ES-I3 (cell line): ENCODE measurements at regions not wholly inside any gene's neighbourhood (a gene's known extent, or its start where the extent isn't known, plus 50 kb on each side); places are given as distances from the start of the nearest gene placed in this dataset.

Experiments
- H3K36me3 ChIP-seq: 2 replicates; pipeline ENCODE4 v1.6.1; 2013; ENCODE audit warnings: mild to moderate bottlenecking, low read length, control low read depth, moderate library complexity; ENCODE audit not compliant: insufficient read depth
- H3K4me1 ChIP-seq: 2 replicates; pipeline ENCODE4 v1.6.1; 2013; ENCODE audit warnings: mild to moderate bottlenecking, control low read depth, low read length; ENCODE audit not compliant: insufficient read depth
- H3K9ac ChIP-seq: 2 replicates; pipeline ENCODE4 v1.6.1; 2013; ENCODE audit warnings: low read depth, mild to moderate bottlenecking, low read length, moderate library complexity
- H3K9me3 ChIP-seq: 2 replicates; pipeline ENCODE4 v1.6.1; 2013; ENCODE audit warnings: mild to moderate bottlenecking, low read length, moderate library complexity; ENCODE audit not compliant: control insufficient read depth, insufficient read depth

DNA sequence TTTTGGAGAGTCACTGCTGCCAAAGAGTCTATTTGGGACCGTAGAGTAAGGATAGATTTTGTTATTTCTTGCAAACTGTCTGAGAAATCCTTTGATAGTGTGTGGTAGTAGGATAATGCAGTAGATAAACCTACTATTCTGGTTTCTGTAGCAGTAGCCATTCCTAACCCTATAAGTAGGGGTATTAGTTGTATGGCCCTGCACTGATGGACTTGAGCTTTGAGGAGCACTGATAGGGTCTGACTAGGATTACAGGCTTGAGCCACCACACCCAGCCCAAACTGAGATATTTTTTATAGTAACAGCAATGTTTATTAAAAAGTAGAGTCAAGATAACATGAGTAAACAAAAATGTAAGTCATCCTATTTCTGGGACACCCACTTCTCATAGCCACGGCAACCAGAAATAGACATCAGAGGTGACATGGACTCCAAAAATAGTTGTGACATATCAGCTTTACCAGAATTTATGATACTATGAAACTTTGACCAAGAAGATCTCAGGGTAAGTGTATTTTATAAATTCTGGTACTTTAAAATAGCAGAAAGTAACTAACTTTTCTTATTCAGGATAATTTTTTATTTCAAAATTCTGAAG, 479.1 kb downstream of the SUCLA2 start:
- no peak overlapping the region for H3K9ac ChIP-seq
- no peaks in the 10 kb centered on the region for H3K9me3 ChIP-seq
- H3K36me3 ChIP-seq = no peaks in the 10 kb centered on the region
- no peaks in the 10 kb centered on the region for H3K4me1 ChIP-seq

DNA sequence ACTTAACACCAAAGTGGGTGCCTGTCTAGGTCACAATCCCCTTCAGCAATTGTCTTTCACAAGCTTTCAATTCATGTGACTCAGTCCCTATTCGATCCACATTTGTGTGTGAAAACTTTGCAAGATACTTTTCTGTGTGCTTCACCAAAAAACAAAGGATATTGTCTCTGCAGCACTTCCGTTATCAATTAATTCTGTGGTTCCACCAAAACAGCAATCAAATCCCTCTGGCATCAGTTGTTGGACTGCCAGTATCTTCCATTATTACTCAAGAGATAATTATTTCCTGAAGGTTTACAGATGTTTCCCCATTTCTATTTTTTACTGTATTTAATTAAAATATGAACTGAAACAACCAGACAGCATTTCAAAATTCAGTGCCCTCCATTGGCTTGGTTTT, 481.4 kb downstream of the SUCLA2 start:
- no peaks in the 10 kb centered on the region for H3K9me3 ChIP-seq
- H3K9ac ChIP-seq = no peak overlapping the region
- no peaks in the 10 kb centered on the region for H3K4me1 ChIP-seq
- no peaks in the 10 kb centered on the region for H3K36me3 ChIP-seq

DNA sequence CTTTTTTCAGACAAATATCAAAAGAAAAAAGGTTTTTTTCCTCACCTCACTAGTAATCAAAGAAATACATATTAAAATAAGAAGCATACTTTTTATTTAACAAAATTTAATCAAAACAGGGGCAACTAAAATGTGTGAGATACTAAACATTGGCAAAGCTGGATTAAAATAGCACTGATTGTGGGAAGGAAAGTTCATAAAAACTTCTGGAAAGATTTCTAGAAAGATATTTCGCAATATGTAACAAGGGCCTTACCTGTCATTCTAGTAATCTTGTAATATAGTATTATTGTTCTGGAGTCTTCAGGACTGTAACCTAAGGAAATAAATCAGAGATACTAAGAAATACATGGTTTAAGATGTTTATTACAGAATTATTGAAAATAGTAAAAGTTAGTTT, 482.5 kb downstream of the SUCLA2 start:
- Histone ChIP-seq H3K9me3 (no peaks in the 10 kb centered on the region), H3K36me3 (no peaks in the 10 kb centered on the region)

DNA sequence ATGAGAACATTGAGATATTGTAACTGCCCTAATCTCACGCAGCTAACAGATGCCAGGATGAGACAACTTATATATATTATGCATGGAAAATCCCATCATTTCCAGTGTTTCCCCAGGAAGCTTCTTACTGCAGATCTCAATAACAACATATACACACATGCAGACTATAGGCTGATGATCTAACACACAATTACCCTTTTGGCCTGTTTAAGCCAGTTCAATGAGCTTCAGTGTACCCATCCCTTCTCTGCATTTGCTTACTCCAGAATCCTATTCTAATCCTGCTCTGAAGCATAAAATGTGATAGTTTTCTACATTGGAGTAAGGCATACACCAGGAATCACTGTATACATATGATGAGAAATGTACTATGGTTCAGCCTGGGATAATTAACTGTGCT, 489.4 kb downstream of the SUCLA2 start:
- no peaks in the 10 kb centered on the region for H3K36me3 ChIP-seq
- H3K9ac ChIP-seq = no peak overlapping the region
- no peaks in the 10 kb centered on the region for H3K4me1 ChIP-seq
- H3K9me3 ChIP-seq = no peaks in the 10 kb centered on the region

More for the DNA sequence above, 482.5 kb downstream of the SUCLA2 start:
- no peak overlapping the region for H3K9ac ChIP-seq
- no peaks in the 10 kb centered on the region for H3K4me1 ChIP-seq

DNA sequence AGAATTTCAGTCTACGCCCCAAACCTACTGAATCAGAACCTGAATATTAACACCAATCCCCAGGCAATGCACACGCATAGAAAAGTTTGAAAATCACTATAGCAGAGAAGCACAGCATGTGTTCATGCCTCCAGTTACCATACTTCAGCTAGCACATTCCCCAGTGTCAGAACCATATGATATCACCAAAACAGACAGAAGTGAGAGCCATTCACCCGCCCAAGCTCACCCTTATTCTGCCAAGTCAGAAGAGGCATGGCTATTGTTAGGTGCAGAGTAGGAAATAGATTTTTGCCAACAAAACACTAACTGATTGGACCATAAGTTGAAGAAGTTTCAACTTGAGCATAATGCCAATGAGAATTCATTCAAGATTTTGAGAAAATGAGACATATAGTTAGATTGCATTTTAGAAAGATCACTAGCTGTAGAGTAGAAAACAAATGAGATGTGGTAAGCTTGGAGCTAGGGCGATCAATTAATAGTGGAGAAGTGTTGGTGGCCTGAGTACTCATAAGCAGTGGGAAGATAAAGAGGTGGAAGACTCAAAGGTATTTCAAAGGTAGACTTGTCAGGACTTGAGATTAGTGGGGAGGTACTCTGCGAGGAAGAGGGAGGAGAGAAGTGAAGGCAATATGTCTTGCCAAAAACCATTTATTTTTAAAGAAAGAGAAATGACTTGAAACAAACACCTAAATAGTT, 492.4 kb downstream of the SUCLA2 start:
- Histone ChIP-seq H3K9ac (no peak overlapping the region), H3K36me3 (no peaks in the 10 kb centered on the region), H3K9me3 (no peaks in the 10 kb centered on the region), H3K4me1 (no peaks in the 10 kb centered on the region)

DNA sequence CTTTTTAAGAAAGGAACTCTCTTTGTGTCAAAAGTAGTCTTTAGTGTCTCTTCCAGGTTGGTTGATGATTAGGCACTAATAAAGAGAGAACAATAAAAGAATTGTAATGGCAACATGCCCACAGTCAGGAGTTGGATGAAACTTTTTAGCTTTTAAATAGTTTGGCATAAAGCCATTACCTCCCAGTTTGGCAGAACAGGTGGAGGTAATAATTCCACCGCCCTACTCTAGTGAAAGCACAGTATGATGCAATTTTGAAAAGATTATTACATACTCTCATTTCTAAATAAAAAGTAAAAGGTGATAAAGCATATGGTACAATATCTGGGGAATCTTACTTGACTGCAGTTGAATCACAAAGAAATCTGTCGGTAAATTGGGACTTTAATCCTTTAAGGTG, 497.6 kb downstream of the SUCLA2 start:
- Histone ChIP-seq H3K4me1 (no peaks in the 10 kb centered on the region), H3K9me3 (no peaks in the 10 kb centered on the region), H3K9ac (no peak overlapping the region), H3K36me3 (no peaks in the 10 kb centered on the region)

DNA sequence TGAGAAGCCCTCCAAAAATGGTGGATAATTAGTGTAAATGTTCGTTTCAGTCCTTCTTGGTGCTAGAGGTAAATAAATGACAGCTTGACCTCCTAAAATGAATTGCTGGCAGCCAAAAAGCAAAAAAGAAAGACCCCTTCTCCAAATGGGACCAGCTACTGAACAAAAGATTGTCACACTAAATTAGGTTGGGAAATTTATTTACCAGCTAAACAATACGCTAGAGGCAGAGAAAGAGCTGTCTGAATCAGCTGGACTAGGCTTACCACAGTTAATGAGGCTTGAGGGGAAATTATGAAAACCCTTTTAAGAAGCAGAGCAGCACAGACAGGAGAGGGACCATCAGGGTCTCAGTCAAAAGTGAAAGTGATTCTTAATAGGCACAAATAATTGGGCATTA, 498.9 kb downstream of the SUCLA2 start:
- Histone ChIP-seq H3K4me1 (no peaks in the 10 kb centered on the region), H3K9me3 (no peaks in the 10 kb centered on the region), H3K9ac (no peak overlapping the region), H3K36me3 (no peaks in the 10 kb centered on the region)

DNA sequence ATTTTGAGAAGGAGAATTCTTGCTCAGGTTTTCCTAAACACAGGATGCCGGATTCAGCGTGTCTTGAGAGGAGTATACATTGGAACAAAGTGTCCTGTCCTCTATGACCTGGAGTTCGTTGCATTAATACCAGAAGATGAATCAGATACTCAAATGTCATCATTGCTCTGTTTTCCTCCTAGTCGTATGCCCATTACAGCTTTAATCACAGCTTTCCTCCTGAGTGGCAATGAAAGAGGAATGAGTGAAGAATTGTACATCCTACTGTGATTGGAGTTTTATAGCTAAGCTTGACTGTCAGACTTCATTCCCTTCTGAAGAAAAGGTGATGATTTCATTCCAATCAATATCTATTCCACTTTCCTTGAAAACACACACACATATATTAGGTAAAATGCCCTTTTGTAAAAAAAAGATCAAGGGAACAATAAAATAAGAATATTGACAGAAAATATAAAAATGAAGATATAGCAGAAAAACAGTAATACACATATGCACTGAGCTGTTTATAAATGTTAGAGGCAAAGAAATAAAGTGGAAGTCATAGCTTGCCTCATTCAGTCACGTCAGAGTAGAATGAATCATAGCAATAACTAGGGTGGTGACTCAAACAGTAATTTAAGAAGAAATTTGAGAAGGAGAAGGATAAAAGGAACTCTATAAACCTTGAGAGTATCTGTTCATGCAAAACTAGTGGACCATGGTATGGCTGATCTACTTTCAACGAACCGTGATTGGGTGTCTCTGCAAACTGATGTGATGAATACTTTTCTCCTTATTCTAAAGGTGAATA, 501.5 kb downstream of the SUCLA2 start:
- Histone ChIP-seq H3K36me3 (no peaks in the 10 kb centered on the region), H3K9ac (no peak overlapping the region)

DNA sequence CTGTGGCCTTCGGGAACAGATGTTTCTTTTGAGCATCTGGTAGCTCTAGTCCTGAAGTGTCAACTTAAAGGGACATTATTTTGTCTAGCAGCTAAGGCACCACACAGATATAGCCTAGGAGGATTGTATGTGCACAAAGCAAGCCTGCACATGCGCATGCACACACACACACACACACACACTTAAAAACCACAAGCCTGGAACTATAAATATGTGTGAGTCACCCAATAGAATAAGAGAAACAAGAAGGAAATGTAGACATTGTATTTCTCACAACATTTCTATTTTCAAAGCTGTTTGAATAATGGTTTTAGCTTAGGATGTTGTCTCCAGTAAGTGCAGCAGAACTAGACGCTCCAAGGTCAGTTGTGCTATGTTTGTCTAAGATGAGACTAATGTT, 516.5 kb downstream of the SUCLA2 start:
- no peaks in the 10 kb centered on the region for H3K36me3 ChIP-seq
- no peaks in the 10 kb centered on the region for H3K4me1 ChIP-seq
- H3K9me3 ChIP-seq = no peaks in the 10 kb centered on the region
- H3K9ac ChIP-seq = no peak overlapping the region

More for the DNA sequence above, 501.5 kb downstream of the SUCLA2 start:
- Histone ChIP-seq H3K4me1 (no peaks in the 10 kb centered on the region), H3K9me3 (no peaks in the 10 kb centered on the region)

DNA sequence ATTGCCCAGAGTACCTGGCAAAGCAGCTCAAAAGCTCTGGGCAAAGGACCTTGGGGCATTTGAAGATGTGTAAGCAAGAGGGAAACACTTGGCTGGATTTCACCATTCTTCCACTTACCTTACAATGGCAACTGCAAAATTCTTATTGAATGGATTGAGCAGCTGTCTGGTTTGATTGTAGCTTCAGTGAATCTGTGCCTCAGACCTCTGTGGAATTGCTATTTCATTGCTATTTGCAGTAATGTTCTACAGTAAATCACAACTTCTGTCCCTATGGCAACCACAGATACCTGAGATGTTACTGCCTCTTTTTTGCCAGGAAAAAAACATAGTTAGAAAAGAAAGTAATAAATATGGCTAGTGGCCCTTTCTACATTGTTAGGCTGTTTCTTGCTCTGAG, 519.5 kb downstream of the SUCLA2 start:
- H3K9ac ChIP-seq = no peak overlapping the region
- H3K36me3 ChIP-seq = no peaks in the 10 kb centered on the region
- H3K9me3 ChIP-seq = no peaks in the 10 kb centered on the region
- H3K4me1 ChIP-seq = no peaks in the 10 kb centered on the region

DNA sequence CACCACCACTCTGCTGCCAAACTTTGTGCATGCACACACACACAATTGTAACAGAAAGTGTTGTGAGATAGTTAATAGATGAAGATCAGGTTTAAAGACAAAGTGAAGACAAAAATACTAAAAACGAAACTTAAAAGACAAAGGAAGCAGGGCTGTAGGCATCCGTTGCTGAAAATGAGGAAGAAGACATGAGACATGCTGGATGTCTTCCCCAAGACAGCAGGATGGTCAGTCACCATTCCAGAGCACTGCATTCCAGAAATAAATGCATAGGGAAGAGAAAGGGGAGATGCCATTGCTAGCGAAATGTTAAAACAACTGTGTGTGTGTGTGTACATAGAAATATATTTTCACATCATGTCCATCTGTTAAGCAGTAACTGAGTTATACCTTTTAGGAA, 520.1 kb downstream of the SUCLA2 start:
- Histone ChIP-seq H3K36me3 (no peaks in the 10 kb centered on the region), H3K4me1 (no peaks in the 10 kb centered on the region), H3K9ac (no peak overlapping the region), H3K9me3 (no peaks in the 10 kb centered on the region)

DNA sequence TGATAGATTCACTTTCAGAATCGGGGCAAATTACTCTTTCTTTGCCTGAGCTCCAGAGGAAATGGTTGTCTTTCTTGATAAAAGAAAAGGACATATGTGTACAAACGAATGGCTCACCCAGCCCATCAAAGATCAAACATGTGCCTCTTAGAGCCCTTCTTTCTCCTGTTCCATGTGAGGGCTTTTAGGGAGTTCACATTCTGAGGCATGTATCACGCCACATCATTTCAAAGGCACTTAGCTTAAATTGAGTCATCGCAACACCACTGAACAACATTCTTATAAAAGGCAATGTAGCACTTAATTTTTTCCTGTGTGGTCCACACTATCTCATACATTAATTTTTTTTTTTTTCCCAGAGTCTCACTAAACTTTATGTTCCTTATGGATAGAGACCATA, 521.0 kb downstream of the SUCLA2 start:
- Histone ChIP-seq H3K9ac (no peak overlapping the region), H3K36me3 (no peaks in the 10 kb centered on the region), H3K4me1 (no peaks in the 10 kb centered on the region), H3K9me3 (no peaks in the 10 kb centered on the region)

DNA sequence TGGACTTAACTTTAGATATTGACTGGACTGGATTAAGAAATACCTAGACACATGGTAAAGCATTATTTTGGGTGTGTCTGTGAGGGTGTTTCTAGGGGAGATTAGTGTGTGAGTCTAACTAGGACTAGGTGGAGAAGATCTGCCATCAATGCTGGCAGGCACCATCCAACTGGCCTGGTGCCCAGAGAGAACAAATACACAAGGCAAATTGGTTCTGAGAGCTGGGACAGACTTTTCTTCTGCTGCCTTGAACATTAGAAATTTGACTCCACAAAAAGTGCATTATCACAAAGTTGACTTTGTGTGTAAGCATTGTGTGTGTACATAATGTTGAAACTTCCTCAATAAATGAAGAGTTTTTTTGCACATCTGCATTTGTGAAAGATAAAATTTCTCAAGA, 522.1 kb downstream of the SUCLA2 start:
- H3K4me1 ChIP-seq = 0 out of 2 replicates have a peak, but pooled peaks cover 4% of the 10 kb centered on the region
- H3K9me3 ChIP-seq = no peaks in the 10 kb centered on the region
- H3K36me3 ChIP-seq = no peaks in the 10 kb centered on the region
- no peak overlapping the region for H3K9ac ChIP-seq

DNA sequence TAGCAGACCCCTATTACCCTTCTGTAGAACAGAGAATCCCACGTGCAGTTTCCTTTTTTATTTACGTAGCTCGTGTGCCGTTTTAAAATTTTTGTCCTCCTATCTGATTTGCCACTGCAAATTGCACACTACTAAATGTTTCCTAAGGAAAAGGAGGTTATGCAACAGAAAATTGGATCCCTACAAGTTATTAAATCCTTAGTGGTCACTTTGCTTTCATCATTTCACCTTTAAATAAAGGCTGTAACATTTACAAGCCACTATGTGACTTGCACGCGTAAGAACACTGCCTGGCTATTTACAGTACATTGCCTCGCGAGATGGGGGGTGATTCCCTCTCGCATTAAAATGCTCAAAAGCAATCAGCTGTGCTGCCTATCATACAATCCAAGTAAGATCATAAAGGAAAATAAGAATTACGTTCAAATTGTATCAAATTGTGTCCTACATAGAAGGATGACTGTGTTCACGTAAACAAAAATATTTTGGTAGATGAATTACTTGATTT, 525.6 kb downstream of the SUCLA2 start:
- Histone ChIP-seq H3K9ac (no peak overlapping the region), H3K9me3 (no peaks in the 10 kb centered on the region), H3K36me3 (no peaks in the 10 kb centered on the region), H3K4me1 (peaks cover 16% of the 10 kb centered on the region)

DNA sequence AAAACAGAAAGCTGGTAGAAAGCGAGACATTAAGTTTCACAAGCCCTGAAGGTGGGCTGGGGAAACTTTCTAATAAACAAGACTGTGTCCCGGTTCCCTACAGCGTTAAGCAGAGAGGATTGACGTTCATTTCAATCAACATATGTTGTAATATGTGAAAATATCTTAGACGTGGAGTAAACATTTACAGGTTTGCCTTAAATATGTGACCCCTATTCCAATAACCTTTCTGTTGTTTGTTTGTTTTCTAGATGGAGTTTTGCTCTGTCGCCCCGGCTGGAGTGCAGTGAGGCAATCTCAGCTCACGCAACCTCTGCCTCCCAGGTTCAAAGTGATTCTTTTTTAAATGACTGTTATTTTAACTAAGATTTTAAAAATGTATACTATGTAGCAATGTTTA, 526.2 kb downstream of the SUCLA2 start:
- peaks cover 16% of the 10 kb centered on the region for H3K4me1 ChIP-seq
- H3K9ac ChIP-seq = no peak overlapping the region
- no peaks in the 10 kb centered on the region for H3K9me3 ChIP-seq
- H3K36me3 ChIP-seq = no peaks in the 10 kb centered on the region
